HCT116 (cell line): ENCODE measurements at regions not wholly inside any gene's neighbourhood (a gene's known extent, or its start where the extent isn't known, plus 50 kb on each side); places are given as distances from the start of the nearest gene placed in this dataset.

Source experiments
- ATAC-seq: fragments of 200-7000 bp; cut with Tn5 transposase; 2 replicates; pipeline ENCODE4 v1.9.1; 2020; ENCODE audit warnings: mild to moderate bottlenecking, moderate library complexity
- BruUV-seq: library from RNA; stranded (reverse); fragments of 400-500 nt; replicated peaks from 2 replicates; lab custom pipeline; 2021; lab: Mats Ljungman, UMichigan
- CTCF ChIA-PET: fragments of 300-600 bp; sonication (Branson Sonifier 250); formaldehyde crosslinking; loops from one replicate; lab custom pipeline; 2021; ENCODE audit warnings: antibody characterized with exemption; lab: Charles Lee
- POLR2A ChIA-PET: fragments of 300-600, 350-600 bp; sonication (Branson Sonifier 250); formaldehyde crosslinking; loops from one replicate; lab custom pipeline; 2021; ENCODE audit warnings: antibody characterized with exemption; lab: Charles Lee
- RAD21 ChIA-PET, 2 experiments: fragments of 300-600 bp; sonication (Branson Sonifier 250); formaldehyde crosslinking; loops; one replicate each; lab custom pipeline; 2023; ENCODE audit warnings: low total read pairs in 2 of 2; ENCODE audit not compliant: uncharacterized antibody in 2 of 2, unreplicated experiment in 2 of 2, low non-redundant PET in 1 of 2; lab: Charles Lee
- DNase-seq: peaks from one replicate; pipeline ENCODE4 v3.0.0-alpha.2; 2010; ENCODE audit warnings: low read depth, low spot score
- H2AFZ ChIP-seq: fragments of 200-600 bp; shearing (Covaris generic), sonication (generic); 2 replicates; pipeline ENCODE4 v1.6.1; 2017; ENCODE audit warnings: low read depth, mixed run types, mixed read lengths, antibody characterized with exemption, low read length; ENCODE audit not compliant: poor library complexity, severe bottlenecking
- H3K27ac ChIP-seq: 2 replicates; pipeline ENCODE4 v1.5.1; 2012; ENCODE audit warnings: low read depth, low read length
- H3K27me3 ChIP-seq: fragments of 200-600 bp; sonication (generic); 2 replicates; pipeline ENCODE4 v1.6.1; 2016; ENCODE audit warnings: mixed run types, low read length, mixed read lengths; ENCODE audit not compliant: insufficient read depth
- H3K36me3 ChIP-seq, 2 experiments: fragments of 200-500 bp in 1 of 2; fragments of 200-600 bp in 1 of 2; sonication (Bioruptor generic) in 1 of 2; sonication (generic) in 1 of 2; 2 replicates each; pipeline versions ENCODE4 v1.5.1 to v1.6.1; 2014 to 2016; ENCODE audit warnings: low read length in 2 of 2, inconsistent platforms in 1 of 2, mixed read lengths in 1 of 2, mixed run types in 1 of 2; ENCODE audit not compliant: insufficient read depth in 2 of 2, control insufficient read depth in 1 of 2
- H3K4me1 ChIP-seq, 2 experiments: fragments of 200-600 bp in 1 of 2; sonication (generic) in 1 of 2; 2 replicates each; pipeline versions ENCODE4 v1.5.1 to v1.6.1; 2012 to 2017; ENCODE audit warnings: low read length in 2 of 2, inconsistent platforms in 1 of 2, mild to moderate bottlenecking in 1 of 2, mixed read lengths in 1 of 2, mixed run types in 1 of 2, moderate library complexity in 1 of 2; ENCODE audit not compliant: insufficient read depth in 2 of 2, control insufficient read depth in 1 of 2
- H3K4me2 ChIP-seq: fragments of 200-600 bp; sonication (generic); 2 replicates; pipeline ENCODE4 v1.6.1; 2017; ENCODE audit warnings: mixed run types, low read length, mixed read lengths
- H3K4me3 ChIP-seq, 2 experiments: fragments of 200-600 bp in 1 of 2; sonication (generic) in 1 of 2; replicated peaks in 1 of 2; 2 replicates each; pipeline ENCODE4 v1.5.1; 2011 to 2016; ENCODE audit warnings: low read length in 2 of 2, control low read depth in 1 of 2, low read depth in 1 of 2, mild to moderate bottlenecking in 1 of 2, mixed read lengths in 1 of 2, mixed run types in 1 of 2
- H3K79me2 ChIP-seq: fragments of 200-600 bp; sonication (generic); 2 replicates; pipeline ENCODE4 v1.6.1; 2017; ENCODE audit warnings: mild to moderate bottlenecking, mixed run types, low read length, moderate library complexity, mixed read lengths; ENCODE audit not compliant: insufficient read depth
- H3K9ac ChIP-seq: fragments of 200-600 bp; sonication (generic); 2 replicates; pipeline ENCODE4 v1.6.1; 2016; ENCODE audit warnings: low read length, mixed read lengths
- H3K9me2 ChIP-seq: fragments of 200-600 bp; sonication (generic), shearing (Covaris generic); 2 replicates; pipeline ENCODE4 v1.6.1; 2017; ENCODE audit warnings: mixed run types, mild to moderate bottlenecking, moderate library complexity; ENCODE audit not compliant: insufficient read depth
- H3K9me3 ChIP-seq, 2 experiments: fragments of 200-500 bp in 1 of 2; fragments of 200-600 bp in 1 of 2; sonication (Bioruptor generic) in 1 of 2; sonication (generic) in 1 of 2; 2 replicates each; pipeline ENCODE4 v1.6.1; 2014 to 2017; ENCODE audit warnings: low read length in 2 of 2, mixed read lengths in 2 of 2, inconsistent platforms in 1 of 2, low read depth in 1 of 2, mild to moderate bottlenecking in 1 of 2, mixed run types in 1 of 2, moderate library complexity in 1 of 2; ENCODE audit not compliant: control insufficient read depth in 1 of 2, insufficient read depth in 1 of 2
- H4K20me1 ChIP-seq: fragments of 200-600 bp; sonication (generic), shearing (Covaris generic); 2 replicates; pipeline ENCODE4 v1.6.1; 2017; ENCODE audit warnings: mixed run types, mild to moderate bottlenecking, moderate library complexity; ENCODE audit not compliant: insufficient read depth
- CBX3 ChIP-seq: IDR thresholded peaks from 2 replicates; pipeline ENCODE4 v1.6.1; 2012; ENCODE audit warnings: low read depth
- CEBPB ChIP-seq: IDR thresholded peaks from 2 replicates; pipeline ENCODE4 v1.6.1; 2012; ENCODE audit warnings: low read depth
- EGR1 ChIP-seq: IDR thresholded peaks from 2 replicates; pipeline ENCODE4 v1.6.1; 2012; ENCODE audit warnings: low read depth
- EZH2phosphoT487 ChIP-seq: fragments of 200-600 bp; IDR thresholded peaks from 2 replicates; pipeline ENCODE4 v1.6.1; 2018; ENCODE audit warnings: antibody characterized with exemption, borderline replicate concordance
- FOSL1 ChIP-seq: IDR thresholded peaks from 2 replicates; pipeline ENCODE4 v1.6.1; 2012; ENCODE audit warnings: low read depth
- JUND ChIP-seq: IDR thresholded peaks from 2 replicates; pipeline ENCODE4 v1.6.1; 2012
- POLR2A ChIP-seq: IDR thresholded peaks from 2 replicates; pipeline ENCODE4 v1.7.0; 2011; ENCODE audit warnings: borderline replicate concordance; ENCODE audit not compliant: insufficient read depth, insufficient read length; ENCODE audit errors: extremely low read depth
- POLR2AphosphoS5 ChIP-seq: IDR thresholded peaks from 2 replicates; pipeline ENCODE4 v1.6.1; 2011; ENCODE audit warnings: mild to moderate bottlenecking, low read depth, low read length, moderate library complexity
- RAD21 ChIP-seq: IDR thresholded peaks from 2 replicates; pipeline ENCODE4 v1.6.1; 2012; ENCODE audit warnings: low read depth, mild to moderate bottlenecking
- SIN3A ChIP-seq: IDR thresholded peaks from 2 replicates; pipeline ENCODE4 v1.6.1; 2012; ENCODE audit warnings: low read depth
- SRF ChIP-seq: IDR thresholded peaks from 2 replicates; pipeline ENCODE4 v1.6.1; 2012; ENCODE audit warnings: low read depth
- TCF7L2 ChIP-seq: IDR thresholded peaks from 2 replicates; pipeline ENCODE4 v1.7.0; 2011; ENCODE audit warnings: borderline replicate concordance, inconsistent platforms; ENCODE audit not compliant: insufficient read depth, insufficient read length; ENCODE audit errors: extremely low read depth
- ZFX ChIP-seq: fragments of 450-650 bp; IDR thresholded peaks from 2 replicates; pipeline ENCODE4 v1.6.1; 2017
- ZNF274 ChIP-seq: fragments of 200-500 bp; sonication (Bioruptor generic); IDR thresholded peaks from 2 replicates; pipeline ENCODE4 v1.6.1; 2014; ENCODE audit warnings: mild to moderate bottlenecking, low read depth, low read length, inconsistent platforms
- intact Hi-C: fragments of 100-400 bp; cut with micrococcal nuclease; formaldehyde crosslinking; loops from 2 replicates; pipeline ENCODE4 v1.10.0; 2022
- TF ChIP-seq, protein P1 (sequence below): IDR thresholded peaks from 2 replicates; pipeline ENCODE4 v1.6.1; 2012
- TF ChIP-seq, protein P2 (sequence below), 3 experiments: fragments of 200-600 bp in 1 of 3; sonication (generic) in 1 of 3; IDR thresholded peaks in 2 of 3; conservative IDR thresholded peaks in 1 of 3; 2 replicates each; pipeline ENCODE4 v1.5.1; 2012 to 2017; ENCODE audit warnings: low read depth in 2 of 3, low read length in 2 of 3, antibody characterized with exemption in 1 of 3, borderline replicate concordance in 1 of 3, control low read depth in 1 of 3, mild to moderate bottlenecking in 1 of 3, mixed read lengths in 1 of 3, mixed run types in 1 of 3, moderate library complexity in 1 of 3; ENCODE audit not compliant: insufficient read depth in 1 of 3
- TF ChIP-seq, protein P3 (sequence below): IDR thresholded peaks from 2 replicates; pipeline ENCODE4 v1.6.1; 2011; ENCODE audit warnings: mild to moderate bottlenecking, low read length, moderate library complexity; ENCODE audit not compliant: insufficient replicate concordance; ENCODE audit errors: extremely low read depth
- TF ChIP-seq, protein P4 (sequence below): IDR thresholded peaks from 2 replicates; pipeline ENCODE4 v1.6.1; 2012; ENCODE audit warnings: low read depth
- TF ChIP-seq, protein P5 (sequence below): IDR thresholded peaks from 2 replicates; pipeline ENCODE4 v1.6.1; 2012

DNA sequence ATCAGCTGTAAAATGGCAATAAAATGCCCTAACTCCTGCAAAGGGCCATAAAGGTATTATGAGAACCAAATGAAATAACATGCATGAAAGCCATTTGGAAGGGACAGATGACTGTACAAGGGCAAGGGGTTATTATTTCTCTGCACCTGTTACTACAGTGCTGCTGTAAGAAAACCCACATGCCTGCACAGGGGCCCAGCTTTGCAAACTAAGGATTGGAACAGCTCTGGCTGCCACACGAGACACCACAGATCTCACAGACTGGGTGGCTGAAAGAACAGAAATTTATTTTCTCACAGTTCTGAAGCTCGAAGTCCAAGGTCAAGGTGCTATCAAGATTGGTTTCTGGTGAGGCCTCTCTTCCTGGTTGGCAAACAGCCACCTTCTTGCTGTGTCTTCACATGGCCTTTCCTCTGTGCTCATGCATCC, 409.0 kb upstream of the NRP1 start:
- ChIA-PET POLR2A (no interaction called here), RAD21 (no interaction called here)
- no peak for DNase-seq
- Histone ChIP-seq H3K4me3 (no peak overlapping the region), H3K9me3 (no peaks in the 10 kb centered on the region), H3K27me3 (no peaks in the 10 kb centered on the region), H4K20me1 (no peaks in the 10 kb centered on the region), H3K79me2 (no peaks in the 10 kb centered on the region), H3K9me2 (no peaks in the 10 kb centered on the region), H3K36me3 (no peaks in the 10 kb centered on the region), H3K4me2 (no peak overlapping the region)
- no TSS peak for BruUV-seq
- no peak for ATAC-seq
- intact Hi-C loops = no loop called here
- no peak for TF ChIP-seq CBX3
- TF ChIP-seq, protein P1, sequence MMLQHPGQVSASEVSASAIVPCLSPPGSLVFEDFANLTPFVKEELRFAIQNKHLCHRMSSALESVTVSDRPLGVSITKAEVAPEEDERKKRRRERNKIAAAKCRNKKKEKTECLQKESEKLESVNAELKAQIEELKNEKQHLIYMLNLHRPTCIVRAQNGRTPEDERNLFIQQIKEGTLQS = no peak
- no peak for TF ChIP-seq ZFX
- TF ChIP-seq TCF7L2 = no peak
- TF ChIP-seq FOSL1 = no peak
- TF ChIP-seq, protein P2, sequence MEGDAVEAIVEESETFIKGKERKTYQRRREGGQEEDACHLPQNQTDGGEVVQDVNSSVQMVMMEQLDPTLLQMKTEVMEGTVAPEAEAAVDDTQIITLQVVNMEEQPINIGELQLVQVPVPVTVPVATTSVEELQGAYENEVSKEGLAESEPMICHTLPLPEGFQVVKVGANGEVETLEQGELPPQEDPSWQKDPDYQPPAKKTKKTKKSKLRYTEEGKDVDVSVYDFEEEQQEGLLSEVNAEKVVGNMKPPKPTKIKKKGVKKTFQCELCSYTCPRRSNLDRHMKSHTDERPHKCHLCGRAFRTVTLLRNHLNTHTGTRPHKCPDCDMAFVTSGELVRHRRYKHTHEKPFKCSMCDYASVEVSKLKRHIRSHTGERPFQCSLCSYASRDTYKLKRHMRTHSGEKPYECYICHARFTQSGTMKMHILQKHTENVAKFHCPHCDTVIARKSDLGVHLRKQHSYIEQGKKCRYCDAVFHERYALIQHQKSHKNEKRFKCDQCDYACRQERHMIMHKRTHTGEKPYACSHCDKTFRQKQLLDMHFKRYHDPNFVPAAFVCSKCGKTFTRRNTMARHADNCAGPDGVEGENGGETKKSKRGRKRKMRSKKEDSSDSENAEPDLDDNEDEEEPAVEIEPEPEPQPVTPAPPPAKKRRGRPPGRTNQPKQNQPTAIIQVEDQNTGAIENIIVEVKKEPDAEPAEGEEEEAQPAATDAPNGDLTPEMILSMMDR (IDR thresholded peaks at IDR 0.05 in 2 of 3, conservative IDR thresholded peaks at IDR 0.05 in 1 of 3; ENCODE audit: borderline replicate concordance in 1 of 3, insufficient read depth in 1 of 3, low read depth in 2 of 3, low read length in 2 of 3) = no peak
- no peak for TF ChIP-seq RAD21
- TF ChIP-seq EGR1 = no peak
- TF ChIP-seq, protein P3, sequence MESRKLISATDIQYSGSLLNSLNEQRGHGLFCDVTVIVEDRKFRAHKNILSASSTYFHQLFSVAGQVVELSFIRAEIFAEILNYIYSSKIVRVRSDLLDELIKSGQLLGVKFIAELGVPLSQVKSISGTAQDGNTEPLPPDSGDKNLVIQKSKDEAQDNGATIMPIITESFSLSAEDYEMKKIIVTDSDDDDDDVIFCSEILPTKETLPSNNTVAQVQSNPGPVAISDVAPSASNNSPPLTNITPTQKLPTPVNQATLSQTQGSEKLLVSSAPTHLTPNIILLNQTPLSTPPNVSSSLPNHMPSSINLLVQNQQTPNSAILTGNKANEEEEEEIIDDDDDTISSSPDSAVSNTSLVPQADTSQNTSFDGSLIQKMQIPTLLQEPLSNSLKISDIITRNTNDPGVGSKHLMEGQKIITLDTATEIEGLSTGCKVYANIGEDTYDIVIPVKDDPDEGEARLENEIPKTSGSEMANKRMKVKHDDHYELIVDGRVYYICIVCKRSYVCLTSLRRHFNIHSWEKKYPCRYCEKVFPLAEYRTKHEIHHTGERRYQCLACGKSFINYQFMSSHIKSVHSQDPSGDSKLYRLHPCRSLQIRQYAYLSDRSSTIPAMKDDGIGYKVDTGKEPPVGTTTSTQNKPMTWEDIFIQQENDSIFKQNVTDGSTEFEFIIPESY = no peak
- TF ChIP-seq POLR2AphosphoS5 = no peak
- no peak for TF ChIP-seq JUND
- TF ChIP-seq, protein P4, sequence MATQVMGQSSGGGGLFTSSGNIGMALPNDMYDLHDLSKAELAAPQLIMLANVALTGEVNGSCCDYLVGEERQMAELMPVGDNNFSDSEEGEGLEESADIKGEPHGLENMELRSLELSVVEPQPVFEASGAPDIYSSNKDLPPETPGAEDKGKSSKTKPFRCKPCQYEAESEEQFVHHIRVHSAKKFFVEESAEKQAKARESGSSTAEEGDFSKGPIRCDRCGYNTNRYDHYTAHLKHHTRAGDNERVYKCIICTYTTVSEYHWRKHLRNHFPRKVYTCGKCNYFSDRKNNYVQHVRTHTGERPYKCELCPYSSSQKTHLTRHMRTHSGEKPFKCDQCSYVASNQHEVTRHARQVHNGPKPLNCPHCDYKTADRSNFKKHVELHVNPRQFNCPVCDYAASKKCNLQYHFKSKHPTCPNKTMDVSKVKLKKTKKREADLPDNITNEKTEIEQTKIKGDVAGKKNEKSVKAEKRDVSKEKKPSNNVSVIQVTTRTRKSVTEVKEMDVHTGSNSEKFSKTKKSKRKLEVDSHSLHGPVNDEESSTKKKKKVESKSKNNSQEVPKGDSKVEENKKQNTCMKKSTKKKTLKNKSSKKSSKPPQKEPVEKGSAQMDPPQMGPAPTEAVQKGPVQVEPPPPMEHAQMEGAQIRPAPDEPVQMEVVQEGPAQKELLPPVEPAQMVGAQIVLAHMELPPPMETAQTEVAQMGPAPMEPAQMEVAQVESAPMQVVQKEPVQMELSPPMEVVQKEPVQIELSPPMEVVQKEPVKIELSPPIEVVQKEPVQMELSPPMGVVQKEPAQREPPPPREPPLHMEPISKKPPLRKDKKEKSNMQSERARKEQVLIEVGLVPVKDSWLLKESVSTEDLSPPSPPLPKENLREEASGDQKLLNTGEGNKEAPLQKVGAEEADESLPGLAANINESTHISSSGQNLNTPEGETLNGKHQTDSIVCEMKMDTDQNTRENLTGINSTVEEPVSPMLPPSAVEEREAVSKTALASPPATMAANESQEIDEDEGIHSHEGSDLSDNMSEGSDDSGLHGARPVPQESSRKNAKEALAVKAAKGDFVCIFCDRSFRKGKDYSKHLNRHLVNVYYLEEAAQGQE = no peak
- no peak for TF ChIP-seq SRF
- TF ChIP-seq EZH2phosphoT487 = no peak
- TF ChIP-seq ZNF274 = no peak
- TF ChIP-seq CEBPB = no peak
- TF ChIP-seq, protein P5, sequence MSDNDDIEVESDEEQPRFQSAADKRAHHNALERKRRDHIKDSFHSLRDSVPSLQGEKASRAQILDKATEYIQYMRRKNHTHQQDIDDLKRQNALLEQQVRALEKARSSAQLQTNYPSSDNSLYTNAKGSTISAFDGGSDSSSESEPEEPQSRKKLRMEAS = no peak
- TF ChIP-seq SIN3A = no peak
- no peak for TF ChIP-seq POLR2A
- TF ChIP-seq, all 23 proteins: peak for 0
- Histone ChIP-seq H3K4me1 (no peaks in the 10 kb centered on the region), H2AFZ (no peak overlapping the region), H3K27ac (no peak overlapping the region), H3K9ac (no peak overlapping the region)
- CTCF ChIA-PET = no interaction called here
